ENCODE measurements at regions not wholly inside any gene's neighbourhood (a gene's known extent, or its start where the extent isn't known, plus 50 kb on each side); places are given as distances from the start of the nearest gene placed in this dataset.

GRCh38 chr18:51878724-51879123 lies 461.3 kb upstream of the DCC start:
- H3K4me1 Mint-ChIP-seq: no peaks in the 10 kb centered on the region
- no peak overlapping the region for H3K4me3 Mint-ChIP-seq
- TF ChIP-seq, protein P1, sequence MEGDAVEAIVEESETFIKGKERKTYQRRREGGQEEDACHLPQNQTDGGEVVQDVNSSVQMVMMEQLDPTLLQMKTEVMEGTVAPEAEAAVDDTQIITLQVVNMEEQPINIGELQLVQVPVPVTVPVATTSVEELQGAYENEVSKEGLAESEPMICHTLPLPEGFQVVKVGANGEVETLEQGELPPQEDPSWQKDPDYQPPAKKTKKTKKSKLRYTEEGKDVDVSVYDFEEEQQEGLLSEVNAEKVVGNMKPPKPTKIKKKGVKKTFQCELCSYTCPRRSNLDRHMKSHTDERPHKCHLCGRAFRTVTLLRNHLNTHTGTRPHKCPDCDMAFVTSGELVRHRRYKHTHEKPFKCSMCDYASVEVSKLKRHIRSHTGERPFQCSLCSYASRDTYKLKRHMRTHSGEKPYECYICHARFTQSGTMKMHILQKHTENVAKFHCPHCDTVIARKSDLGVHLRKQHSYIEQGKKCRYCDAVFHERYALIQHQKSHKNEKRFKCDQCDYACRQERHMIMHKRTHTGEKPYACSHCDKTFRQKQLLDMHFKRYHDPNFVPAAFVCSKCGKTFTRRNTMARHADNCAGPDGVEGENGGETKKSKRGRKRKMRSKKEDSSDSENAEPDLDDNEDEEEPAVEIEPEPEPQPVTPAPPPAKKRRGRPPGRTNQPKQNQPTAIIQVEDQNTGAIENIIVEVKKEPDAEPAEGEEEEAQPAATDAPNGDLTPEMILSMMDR (IDR thresholded peaks at IDR 0.05; ENCODE audit: unreplicated experiment): no peak
- no peak for DNase-seq (ENCODE audit: low spot score in 2 of 2, unreplicated experiment in 2 of 2)
- H3K36me3 Mint-ChIP-seq: no peaks in the 10 kb centered on the region
- peaks cover 17% of the 10 kb centered on the region for H3K9me3 Mint-ChIP-seq
- H3K27me3 Mint-ChIP-seq (ENCODE audit: low read depth): no peaks in the 10 kb centered on the region
- no peak overlapping the region for H3K27ac Mint-ChIP-seq

- no peak for DNase-seq (ENCODE audit: low spot score in 2 of 2, unreplicated experiment in 2 of 2)
- Mint-ChIP-seq H3K36me3 (no peaks in the 10 kb centered on the region), H3K27me3 (ENCODE audit: low read depth) (no peaks in the 10 kb centered on the region), H3K4me1 (no peaks in the 10 kb centered on the region), H3K27ac (no peak overlapping the region), H3K9me3 (peaks cover 17% of the 10 kb centered on the region), H3K4me3 (no peak overlapping the region)
- TF ChIP-seq, protein P1 (IDR thresholded peaks at IDR 0.05; ENCODE audit: unreplicated experiment): no peak
Measured at GRCh38 chr18:51879329-51879728, 460.7 kb upstream of the DCC start.

- H3K27me3 Mint-ChIP-seq (ENCODE audit: low read depth): no peaks in the 10 kb centered on the region
- no peak overlapping the region for H3K4me3 Mint-ChIP-seq
- peaks cover under 1% of the 10 kb centered on the region for H3K9me3 Mint-ChIP-seq
Measured at GRCh38 chr18:51881394-51881793, 458.6 kb upstream of the DCC start.

DNA sequence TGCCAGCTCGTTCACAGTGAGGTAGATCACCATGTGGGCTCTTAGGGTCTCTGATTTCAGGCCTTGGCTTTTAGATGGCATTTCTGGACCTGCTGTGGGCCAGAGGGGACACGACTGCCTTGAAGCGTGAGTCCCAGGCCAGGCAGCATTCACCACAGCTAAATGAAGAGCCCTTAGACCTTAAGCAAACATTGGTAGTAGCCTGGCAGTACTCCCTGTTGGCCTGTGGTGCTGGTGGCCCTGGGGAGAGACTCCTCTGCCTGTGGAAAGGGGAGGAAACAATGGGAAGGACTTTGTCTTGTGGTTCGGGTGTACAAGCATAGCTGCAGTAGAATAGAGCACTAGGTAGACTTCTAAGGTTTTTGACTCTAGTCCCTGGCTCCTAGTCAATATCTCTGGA lies 456.0 kb upstream of the DCC start:
- Mint-ChIP-seq H3K27ac (no peak overlapping the region), H3K4me3 (no peak overlapping the region), H3K36me3 (no peaks in the 10 kb centered on the region), H3K4me1 (no peaks in the 10 kb centered on the region), H3K9me3 (no peaks in the 10 kb centered on the region), H3K27me3 (ENCODE audit: low read depth) (no peaks in the 10 kb centered on the region)
- TF ChIP-seq, protein P1 (IDR thresholded peaks at IDR 0.05; ENCODE audit: unreplicated experiment): no peak
- no peak for DNase-seq (ENCODE audit: low spot score in 2 of 2, unreplicated experiment in 2 of 2)

More at GRCh38 chr18:51881394-51881793, 458.6 kb upstream of the DCC start:
- TF ChIP-seq, protein P1 (IDR thresholded peaks at IDR 0.05; ENCODE audit: unreplicated experiment): no peak
- DNase-seq (ENCODE audit: low spot score in 2 of 2, unreplicated experiment in 2 of 2): no peak
- no peaks in the 10 kb centered on the region for H3K4me1 Mint-ChIP-seq
- no peak overlapping the region for H3K27ac Mint-ChIP-seq
- H3K36me3 Mint-ChIP-seq: no peaks in the 10 kb centered on the region

- TF ChIP-seq, protein P1 (IDR thresholded peaks at IDR 0.05; ENCODE audit: unreplicated experiment): no peak
- DNase-seq (ENCODE audit: low spot score in 2 of 2, unreplicated experiment in 2 of 2): no peak
- peaks cover 4% of the 10 kb centered on the region for H3K27me3 Mint-ChIP-seq (ENCODE audit: low read depth)
- H3K4me3 Mint-ChIP-seq: no peak overlapping the region
- no peak overlapping the region for H3K27ac Mint-ChIP-seq
- no peaks in the 10 kb centered on the region for H3K36me3 Mint-ChIP-seq
- no peaks in the 10 kb centered on the region for H3K9me3 Mint-ChIP-seq
- no peaks in the 10 kb centered on the region for H3K4me1 Mint-ChIP-seq
Measured at GRCh38 chr18:51890762-51891161, 449.2 kb upstream of the DCC start.

GRCh38 chr18:51891876-51892275 lies 448.1 kb upstream of the DCC start:
- Mint-ChIP-seq H3K27ac (no peak overlapping the region), H3K4me3 (no peak overlapping the region), H3K4me1 (no peaks in the 10 kb centered on the region), H3K27me3 (ENCODE audit: low read depth) (peaks cover 4% of the 10 kb centered on the region), H3K9me3 (no peaks in the 10 kb centered on the region), H3K36me3 (no peaks in the 10 kb centered on the region)
- TF ChIP-seq, protein P1 (IDR thresholded peaks at IDR 0.05; ENCODE audit: unreplicated experiment): no peak
- no peak for DNase-seq (ENCODE audit: low spot score in 2 of 2, unreplicated experiment in 2 of 2)

Measured in mesothelial cell of epicardium (in vitro differentiated cells).